ENCODE measurements at regions not wholly inside any gene's neighbourhood (a gene's known extent, or its start where the extent isn't known, plus 50 kb on each side); places are given as distances from the start of the nearest gene placed in this dataset.

DNA sequence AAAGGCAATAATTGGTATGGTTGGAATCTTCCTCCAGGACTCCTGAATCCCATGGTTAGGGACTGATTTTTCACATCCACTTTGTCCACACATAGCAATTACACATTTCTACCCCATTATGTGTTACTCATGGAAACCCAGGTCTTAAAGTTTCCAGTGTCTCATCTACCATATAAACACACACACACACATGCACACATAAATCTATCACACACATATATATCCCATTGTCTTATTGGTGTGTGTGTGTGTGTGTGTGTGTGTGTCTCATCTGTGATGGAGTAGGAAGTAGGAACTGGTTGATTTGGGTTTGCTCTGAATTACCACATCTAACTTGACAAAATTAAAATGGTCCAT, 525.4 kb downstream of the FUT8 start:
- TF ChIP-seq POLR2A (IDR thresholded peaks at IDR 0.05; ENCODE audit: low read depth, low read length) (no peak), POLR2AphosphoS5 (IDR thresholded peaks at IDR 0.05; ENCODE audit: low read depth, low read length) (no peak)

All from GM12891 (cell line).